HUES6 (cell line): ENCODE measurements at regions not wholly inside any gene's neighbourhood (a gene's known extent, or its start where the extent isn't known, plus 50 kb on each side); places are given as distances from the start of the nearest gene placed in this dataset.
"Not testable (repeated sequence)": the region's sequence is repeated elsewhere in the genome, so short reads cannot be mapped to it uniquely, and the experiment has no call there.

Experiments used
- H3K27ac ChIP-seq: 2 replicates; pipeline ENCODE4 v1.7.0; 2013; ENCODE audit warnings: low read depth, mild to moderate bottlenecking, low read length, inconsistent platforms
- H3K27me3 ChIP-seq: 2 replicates; pipeline ENCODE4 v1.6.1; 2013; ENCODE audit warnings: low read length; ENCODE audit not compliant: control insufficient read depth, insufficient read depth
- H3K36me3 ChIP-seq: 2 replicates; pipeline ENCODE4 v1.6.1; 2013; ENCODE audit warnings: low read length; ENCODE audit not compliant: control insufficient read depth, insufficient read depth
- H3K4me1 ChIP-seq: 2 replicates; pipeline ENCODE4 v1.6.1; 2013; ENCODE audit warnings: low read length; ENCODE audit not compliant: control insufficient read depth, insufficient read depth
- H3K4me3 ChIP-seq: 2 replicates; pipeline ENCODE4 v1.5.1; 2013; ENCODE audit warnings: low read depth, low read length
- H3K9ac ChIP-seq: one replicate; pipeline ENCODE4 v1.6.1; 2013; ENCODE audit warnings: mild to moderate bottlenecking, low read length
- H3K9me3 ChIP-seq: 2 replicates; pipeline ENCODE4 v1.6.1; 2013; ENCODE audit warnings: low read depth, low read length; ENCODE audit not compliant: control insufficient read depth, insufficient read depth

DNA sequence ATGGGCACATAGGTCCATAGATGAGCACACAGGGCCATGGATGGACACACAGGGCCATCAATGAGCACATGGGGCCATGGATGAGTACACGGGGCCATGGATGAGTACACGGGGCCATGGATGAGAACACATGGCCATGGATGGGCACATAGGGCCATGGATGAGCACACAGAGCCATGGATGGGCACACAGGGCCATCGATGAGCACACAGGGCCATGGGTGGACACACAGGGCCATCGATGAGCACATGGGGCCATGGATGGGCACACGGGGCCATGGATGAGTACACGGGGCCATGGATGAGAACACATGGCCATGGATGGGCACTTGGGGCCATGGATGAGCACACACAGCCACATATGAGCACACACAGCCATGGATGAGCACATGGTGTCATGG, 192.6 kb upstream of the HDAC4 start:
- no peaks in the 10 kb centered on the region for H3K4me1 ChIP-seq
- no peak overlapping the region for H3K4me3 ChIP-seq
- H3K9ac ChIP-seq = no peak overlapping the region
- no peaks in the 10 kb centered on the region for H3K36me3 ChIP-seq
- H3K9me3 ChIP-seq = peaks cover 21% of the 10 kb centered on the region
- H3K27ac ChIP-seq = no peak overlapping the region
- no peaks in the 10 kb centered on the region for H3K27me3 ChIP-seq

DNA sequence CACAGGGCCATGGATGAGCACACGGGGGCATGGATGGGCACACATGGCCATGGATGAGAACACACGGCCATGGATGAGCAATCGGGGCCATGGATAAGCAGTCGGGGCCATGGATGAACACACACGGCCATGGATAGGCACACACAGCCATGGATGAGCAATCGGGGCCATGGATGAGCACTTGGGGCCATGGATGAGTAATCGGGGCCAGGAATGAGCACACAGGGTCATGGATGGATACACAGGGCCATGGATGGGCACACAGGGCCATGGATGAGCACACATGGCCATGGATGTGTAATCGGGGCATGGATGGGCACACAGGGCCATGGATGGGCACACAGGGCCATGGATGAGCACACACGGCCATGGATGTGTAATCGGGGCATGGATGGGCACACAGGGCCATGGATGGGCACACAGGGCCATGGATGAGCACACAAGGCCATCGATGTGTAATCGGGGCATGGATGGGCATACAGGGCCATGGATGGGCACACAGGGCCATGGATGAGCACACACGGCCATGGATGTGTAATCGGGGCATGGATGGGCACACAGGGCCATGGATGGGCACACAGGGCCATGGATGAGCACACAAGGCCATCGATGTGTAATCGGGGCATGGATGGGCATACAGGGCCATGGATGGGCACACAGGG, 191.9 kb upstream of the HDAC4 start:
- not testable (repeated sequence) for H3K27ac ChIP-seq, H3K4me1 ChIP-seq, H3K4me3 ChIP-seq, H3K27me3 ChIP-seq, H3K36me3 ChIP-seq, H3K9ac ChIP-seq
- peaks cover 21% of the 10 kb centered on the region for H3K9me3 ChIP-seq

- H3K27ac ChIP-seq = no peak overlapping the region
- H3K4me3 ChIP-seq = no peak overlapping the region
- no peaks in the 10 kb centered on the region for H3K36me3 ChIP-seq
- no peak overlapping the region for H3K9ac ChIP-seq
- peaks cover 19% of the 10 kb centered on the region for H3K9me3 ChIP-seq
- no peaks in the 10 kb centered on the region for H3K4me1 ChIP-seq
- H3K27me3 ChIP-seq = no peaks in the 10 kb centered on the region
These were observed 190.4 kb upstream of the HDAC4 start for GRCh38 chr2:239590995-239591915.

GRCh38 chr2:239590276-239590675, 189.5 kb upstream of the HDAC4 start:
- H3K9ac ChIP-seq = no peak overlapping the region
- H3K27ac ChIP-seq = no peak overlapping the region

GRCh38 chr2:239589833-239590232, 189.0 kb upstream of the HDAC4 start:
- H3K36me3 ChIP-seq = no peaks in the 10 kb centered on the region
- no peak overlapping the region for H3K27ac ChIP-seq
- no peak overlapping the region for H3K9ac ChIP-seq
- no peak overlapping the region for H3K4me3 ChIP-seq
- peaks cover 19% of the 10 kb centered on the region for H3K9me3 ChIP-seq
- H3K27me3 ChIP-seq = no peaks in the 10 kb centered on the region
- no peaks in the 10 kb centered on the region for H3K4me1 ChIP-seq

More at GRCh38 chr2:239590276-239590675, 189.5 kb upstream of the HDAC4 start:
- Histone ChIP-seq H3K4me3 (no peak overlapping the region), H3K36me3 (no peaks in the 10 kb centered on the region), H3K27me3 (no peaks in the 10 kb centered on the region), H3K9me3 (peaks cover 19% of the 10 kb centered on the region), H3K4me1 (no peaks in the 10 kb centered on the region)

GRCh38 chr2:239589270-239589825, 188.5 kb upstream of the HDAC4 start:
- no peaks in the 10 kb centered on the region for H3K27me3 ChIP-seq
- no peak overlapping the region for H3K27ac ChIP-seq
- H3K9ac ChIP-seq = no peak overlapping the region
- H3K4me3 ChIP-seq = no peak overlapping the region
- peaks cover 19% of the 10 kb centered on the region for H3K9me3 ChIP-seq
- no peaks in the 10 kb centered on the region for H3K36me3 ChIP-seq
- no peaks in the 10 kb centered on the region for H3K4me1 ChIP-seq

DNA sequence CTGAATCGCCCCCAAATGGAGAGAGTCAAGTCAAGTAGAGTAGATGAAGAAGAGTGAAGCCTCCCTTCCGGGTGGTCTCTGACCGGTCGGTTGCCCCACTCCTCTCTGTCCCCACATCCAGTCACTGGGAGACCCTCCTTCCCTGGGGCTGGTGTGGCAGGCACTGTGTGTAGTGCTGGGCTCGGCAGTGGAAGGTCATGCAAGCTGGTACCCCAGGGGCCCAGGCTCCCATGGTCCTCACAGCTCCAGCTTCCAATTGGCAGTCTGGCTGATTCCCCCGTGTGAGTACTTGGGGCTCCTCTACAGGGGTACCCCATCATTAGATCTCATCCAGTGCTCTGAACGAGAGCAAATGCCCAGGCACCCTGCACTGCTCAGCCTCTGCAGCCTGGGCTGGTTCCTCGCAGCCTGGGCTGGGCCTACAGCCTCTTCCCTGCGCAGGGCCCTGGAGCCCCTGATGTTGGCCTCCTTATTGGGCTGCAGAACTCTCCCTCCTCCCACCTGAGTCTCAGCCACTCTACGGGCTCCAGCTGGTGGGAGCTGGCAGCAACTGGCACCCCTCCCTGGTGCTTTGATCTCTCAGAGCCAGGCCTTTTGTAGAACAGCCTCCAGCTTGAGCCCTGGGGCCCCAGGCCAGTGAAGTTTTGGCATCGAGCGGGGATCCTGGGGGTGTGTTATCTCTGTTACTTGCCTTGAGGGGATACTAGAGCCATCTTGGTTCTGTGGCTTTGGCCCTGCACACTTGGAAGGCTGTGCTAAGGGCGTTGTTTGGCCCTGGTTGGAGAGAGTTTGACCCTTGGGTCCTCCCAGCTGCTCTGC, 187.8 kb upstream of the HDAC4 start:
- Histone ChIP-seq H3K27ac (no peak overlapping the region), H3K9me3 (peaks cover 17% of the 10 kb centered on the region), H3K4me3 (no peak overlapping the region), H3K36me3 (no peaks in the 10 kb centered on the region), H3K9ac (no peak overlapping the region), H3K27me3 (no peaks in the 10 kb centered on the region), H3K4me1 (no peaks in the 10 kb centered on the region)

- peaks cover 11% of the 10 kb centered on the region for H3K9me3 ChIP-seq
- H3K36me3 ChIP-seq = no peaks in the 10 kb centered on the region
- H3K9ac ChIP-seq = no peak overlapping the region
- H3K27me3 ChIP-seq = no peaks in the 10 kb centered on the region
- H3K4me1 ChIP-seq = no peaks in the 10 kb centered on the region
- no peak overlapping the region for H3K27ac ChIP-seq
- H3K4me3 ChIP-seq = no peak overlapping the region
These were observed 187.0 kb upstream of the HDAC4 start for GRCh38 chr2:239587841-239588240.

DNA sequence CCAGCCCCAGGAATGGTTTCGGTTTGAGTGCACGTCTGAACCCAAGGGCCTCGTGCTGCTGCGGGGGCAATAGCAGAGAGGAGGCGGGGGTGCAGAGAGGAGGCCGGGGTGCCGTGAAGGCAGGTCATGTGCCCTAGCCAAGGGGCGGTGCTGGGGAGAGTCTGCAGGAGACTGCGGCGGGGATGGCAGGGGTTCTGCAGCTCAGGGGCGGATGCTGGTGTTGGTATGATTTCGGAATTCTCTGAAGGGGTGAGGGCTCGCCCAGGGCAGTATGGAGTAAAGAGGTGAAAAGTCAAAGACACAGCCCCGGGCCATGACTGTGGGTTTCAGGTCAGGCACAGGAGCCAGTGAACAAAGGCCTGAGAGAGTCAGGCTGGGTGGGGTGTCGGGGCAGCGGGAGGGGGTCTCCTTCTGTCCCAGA, 186.5 kb upstream of the HDAC4 start:
- H3K27me3 ChIP-seq = no peaks in the 10 kb centered on the region
- H3K9me3 ChIP-seq = peaks cover 7% of the 10 kb centered on the region
- H3K27ac ChIP-seq = no peak overlapping the region
- H3K36me3 ChIP-seq = no peaks in the 10 kb centered on the region
- no peak overlapping the region for H3K4me3 ChIP-seq
- H3K4me1 ChIP-seq = no peaks in the 10 kb centered on the region
- no peak overlapping the region for H3K9ac ChIP-seq

DNA sequence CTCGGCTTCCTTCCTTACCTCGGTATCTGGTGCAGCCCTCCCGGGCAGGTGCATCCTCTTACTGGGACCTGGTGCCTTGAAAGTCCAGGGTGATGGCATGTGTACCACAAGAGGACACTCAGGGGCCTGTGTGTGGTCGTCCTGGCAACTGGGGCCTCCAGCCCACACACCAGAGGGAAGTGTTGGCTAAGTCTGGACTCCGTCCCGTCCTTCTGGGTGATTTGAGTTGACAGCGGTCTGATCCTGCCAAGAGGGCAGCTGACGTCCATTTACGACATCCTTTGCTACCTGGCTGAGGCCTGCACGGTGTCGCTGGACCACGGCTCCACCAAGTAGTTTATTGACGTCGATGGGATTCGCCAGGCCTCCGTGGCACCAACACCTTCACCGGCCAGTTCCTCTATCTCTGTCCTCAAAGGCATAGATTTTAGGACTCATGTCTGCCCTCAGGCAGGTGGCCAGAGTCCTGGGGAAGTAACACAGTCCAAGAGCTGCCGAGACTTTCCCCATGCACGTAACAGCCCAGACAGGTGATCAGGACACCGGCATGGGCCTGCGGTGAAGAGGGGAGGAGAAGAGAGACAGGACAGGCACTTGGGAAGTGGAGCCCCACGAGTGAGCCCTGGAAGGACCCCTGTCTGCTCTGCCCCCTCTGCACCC, 186.0 kb upstream of the HDAC4 start:
- no peaks in the 10 kb centered on the region for H3K4me1 ChIP-seq

More for the DNA sequence above, 186.0 kb upstream of the HDAC4 start:
- H3K27me3 ChIP-seq = no peaks in the 10 kb centered on the region
- no peak overlapping the region for H3K4me3 ChIP-seq
- H3K9me3 ChIP-seq = peaks cover 2% of the 10 kb centered on the region; the same call in 1 of the 2 replicates
- no peaks in the 10 kb centered on the region for H3K36me3 ChIP-seq
- no peak overlapping the region for H3K27ac ChIP-seq
- H3K9ac ChIP-seq = no peak overlapping the region
